Left lung (tissue), 4 donors: ENCODE measurements at regions not wholly inside any gene's neighbourhood (a gene's known extent, or its start where the extent isn't known, plus 50 kb on each side); places are given as distances from the start of the nearest gene placed in this dataset.

Experiments
- ATAC-seq: fragments of 200-7000 bp; cut with Tn5 transposase; one replicate; pipeline ENCODE4 v1.9.1; 2020; ENCODE audit warnings: moderate library complexity
- DNase-seq, 4 donors: peaks; one replicate each; pipeline ENCODE4 v3.0.0-alpha.2; 2013 to 2020
- H3K27ac ChIP-seq, 2 donors: fragments of 200-600 bp; sonication (generic) in 1 of 2; one replicate each; pipeline versions ENCODE4 v1.5.0 to v1.8.0; 2020 to 2021
- H3K27me3 ChIP-seq, 2 donors: fragments of 200-600 bp; sonication (generic) in 1 of 2; one replicate each; pipeline versions ENCODE4 v1.5.0 to v1.8.0; 2020 to 2021
- H3K36me3 ChIP-seq, 2 donors: fragments of 200-600 bp; sonication (generic) in 1 of 2; one replicate each; pipeline versions ENCODE4 v1.5.0 to v1.8.0; 2020 to 2021
- H3K4me1 ChIP-seq, 2 donors: fragments of 200-600 bp; one replicate each; pipeline ENCODE4 v1.8.0; 2021
- H3K4me3 ChIP-seq, 2 donors: fragments of 200-600 bp; sonication (generic) in 1 of 2; one replicate each; pipeline versions ENCODE4 v1.5.0 to v1.8.0; 2020 to 2021; ENCODE audit warnings: mild to moderate bottlenecking in 1 of 2
- H3K9me3 ChIP-seq, 2 donors: fragments of 200-600 bp; sonication (generic) in 1 of 2; one replicate each; pipeline versions ENCODE4 v1.5.0 to v1.8.0; 2020 to 2021
- CTCF ChIP-seq, 2 donors: fragments of 200-600 bp; sonication (generic) in 1 of 2; IDR thresholded peaks; one replicate each; pipeline versions ENCODE4 v1.5.0 to v1.8.0; 2021; ENCODE audit warnings: antibody characterized with exemption in 2 of 2
- intact Hi-C, 2 donors: fragments of 100-400 bp; cut with DNase I; formaldehyde crosslinking; loops; one replicate each; pipeline versions ENCODE4 v1.11.2 to v1.14.2; 2022
- donor health status: DM: no; HTN: yes; CAD: no.
- donor health status: DM: no; HTN: no; CAD: no.

- ATAC-seq (no peak), DNase-seq (no peak)
- Histone ChIP-seq H3K4me1 (no peaks in the 10 kb centered on the region), H3K4me3 (no peak overlapping the region), H3K9me3 (peaks cover 0 to 23% of the 10 kb centered on the region in 2 donors), H3K27ac (no peak overlapping the region), H3K36me3 (no peaks in the 10 kb centered on the region), H3K27me3 (no peaks in the 10 kb centered on the region)
- no peak for TF ChIP-seq CTCF (IDR thresholded peaks at IDR 0.05)
- intact Hi-C loops = no loop called here
Observed at GRCh38 chr6:147042679-147043078, 161.5 kb upstream of the STXBP5 start.

- TF ChIP-seq CTCF (IDR thresholded peaks at IDR 0.05) = no peak
- intact Hi-C loops = no loop called here
- Histone ChIP-seq H3K9me3 (peaks cover 0 to 23% of the 10 kb centered on the region in 2 donors), H3K36me3 (no peaks in the 10 kb centered on the region), H3K27me3 (no peaks in the 10 kb centered on the region), H3K27ac (no peak overlapping the region), H3K4me1 (no peaks in the 10 kb centered on the region), H3K4me3 (no peak overlapping the region)
- no peak for DNase-seq
- no peak for ATAC-seq
Observed at GRCh38 chr6:147043994-147044477, 160.2 kb upstream of the STXBP5 start.

- no peak for TF ChIP-seq CTCF (IDR thresholded peaks at IDR 0.05)
- no peaks in the 10 kb centered on the region for H3K36me3 ChIP-seq
- H3K4me1 ChIP-seq = no peaks in the 10 kb centered on the region
- DNase-seq (no peak), ATAC-seq (no peak)
- H3K9me3 ChIP-seq = peaks cover 0 to 23% of the 10 kb centered on the region in 2 donors
- intact Hi-C loops = no loop called here
- no peak overlapping the region for H3K4me3 ChIP-seq
- H3K27me3 ChIP-seq = no peaks in the 10 kb centered on the region
- no peak overlapping the region for H3K27ac ChIP-seq
Observed at GRCh38 chr6:147046141-147046877, 157.9 kb upstream of the STXBP5 start.

- ATAC-seq (no peak), DNase-seq (no peak)
- H3K9me3 ChIP-seq = peaks cover 0 to 12% of the 10 kb centered on the region in 2 donors
- H3K4me1 ChIP-seq = no peaks in the 10 kb centered on the region
- no peak overlapping the region for H3K4me3 ChIP-seq
- H3K27ac ChIP-seq = no peak overlapping the region
- no peaks in the 10 kb centered on the region for H3K27me3 ChIP-seq
- intact Hi-C loops = no loop called here
- no peaks in the 10 kb centered on the region for H3K36me3 ChIP-seq
- TF ChIP-seq CTCF (IDR thresholded peaks at IDR 0.05) = no peak
Observed at GRCh38 chr6:147048930-147049329, 155.3 kb upstream of the STXBP5 start.

- Histone ChIP-seq H3K36me3 (no peaks in the 10 kb centered on the region), H3K4me1 (no peaks in the 10 kb centered on the region), H3K27me3 (no peaks in the 10 kb centered on the region), H3K4me3 (no peak overlapping the region), H3K27ac (no peak overlapping the region), H3K9me3 (no peaks in the 10 kb centered on the region)
- DNase-seq = no peak
- intact Hi-C loops = no loop called here
- no peak for TF ChIP-seq CTCF (IDR thresholded peaks at IDR 0.05)
- ATAC-seq = no peak
Observed at GRCh38 chr6:147053311-147053921, 150.8 kb upstream of the STXBP5 start.
